ENCODE measurements at regions not wholly inside any gene's neighbourhood (a gene's known extent, or its start where the extent isn't known, plus 50 kb on each side); places are given as distances from the start of the nearest gene placed in this dataset.

DNA sequence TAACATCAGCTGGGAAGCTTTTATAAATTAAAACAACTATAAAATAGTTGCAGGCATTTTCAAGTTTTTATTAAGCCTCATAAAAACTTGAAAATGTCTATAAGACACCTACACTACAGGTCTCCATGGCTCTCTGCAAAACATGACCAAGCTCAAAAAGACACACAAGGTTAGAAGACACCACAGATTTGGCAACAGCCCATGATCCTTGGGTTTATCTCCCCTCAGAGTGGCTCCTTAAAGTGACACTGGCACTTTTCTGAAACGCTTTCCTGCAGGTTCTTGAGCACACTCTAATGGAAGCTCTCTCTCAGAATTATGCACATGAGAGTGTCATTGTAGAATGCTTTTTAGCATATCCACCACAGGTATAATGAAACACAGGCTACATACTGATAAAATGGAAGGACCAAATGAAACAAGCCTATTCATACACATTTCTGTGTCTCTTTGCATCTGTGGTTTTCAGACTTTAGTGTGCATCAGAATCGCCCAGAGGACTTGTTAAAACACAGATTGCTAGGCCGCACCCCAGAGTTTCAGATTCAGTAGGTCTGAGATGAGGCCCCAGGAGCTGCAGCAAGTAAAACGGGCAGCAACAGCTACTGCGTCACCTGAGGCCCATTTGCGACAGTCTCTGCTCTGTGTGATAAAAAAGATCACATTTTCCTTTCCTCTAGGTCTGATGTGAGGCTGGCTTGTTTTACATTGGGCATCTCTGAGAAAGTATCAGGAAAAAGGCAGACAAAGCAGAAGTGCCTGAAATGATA lies 75.0 kb upstream of the WSB1 start:
- peaks cover 5% of the 10 kb centered on the region for H3K4me1 Mint-ChIP-seq
- H3K27ac Mint-ChIP-seq = no peak overlapping the region
- no peaks in the 10 kb centered on the region for H3K36me3 Mint-ChIP-seq (ENCODE audit: low read depth)
- intact Hi-C loops (cut with micrococcal nuclease) = no loop called here
- DNase-seq = peak; percentile 57
- H3K27me3 Mint-ChIP-seq = no peaks in the 10 kb centered on the region
- H3K9me3 Mint-ChIP-seq = no peaks in the 10 kb centered on the region
- no peak overlapping the region for H3K4me3 Mint-ChIP-seq

DNA sequence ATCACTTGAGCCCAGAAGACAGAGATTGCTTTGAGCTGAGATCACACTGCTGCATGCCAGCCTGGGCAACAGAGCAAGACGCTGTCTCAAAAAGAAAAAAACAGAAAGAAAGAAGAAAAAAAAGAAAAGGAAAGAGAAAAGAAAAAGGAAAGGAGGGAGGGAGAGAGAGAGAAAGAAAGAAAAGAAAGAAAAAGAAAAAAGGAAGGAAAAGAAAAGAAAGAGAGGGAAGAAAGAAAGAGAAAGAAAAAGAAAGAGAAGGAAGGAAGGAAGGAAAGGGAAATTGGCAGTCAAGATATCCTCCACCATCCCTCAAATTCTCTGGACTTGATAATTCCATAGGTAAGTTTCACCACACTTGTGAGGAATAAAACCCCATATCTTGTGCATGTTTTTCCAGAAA lies 71.4 kb upstream of the WSB1 start:
- H3K36me3 Mint-ChIP-seq (ENCODE audit: low read depth) = no peaks in the 10 kb centered on the region
- peaks cover 4% of the 10 kb centered on the region for H3K4me1 Mint-ChIP-seq
- no peak for DNase-seq
- intact Hi-C loops (cut with micrococcal nuclease) = no loop called here
- H3K27me3 Mint-ChIP-seq = peaks cover 3% of the 10 kb centered on the region
- no peaks in the 10 kb centered on the region for H3K9me3 Mint-ChIP-seq
- no peak overlapping the region for H3K4me3 Mint-ChIP-seq
- no peak overlapping the region for H3K27ac Mint-ChIP-seq

DNA sequence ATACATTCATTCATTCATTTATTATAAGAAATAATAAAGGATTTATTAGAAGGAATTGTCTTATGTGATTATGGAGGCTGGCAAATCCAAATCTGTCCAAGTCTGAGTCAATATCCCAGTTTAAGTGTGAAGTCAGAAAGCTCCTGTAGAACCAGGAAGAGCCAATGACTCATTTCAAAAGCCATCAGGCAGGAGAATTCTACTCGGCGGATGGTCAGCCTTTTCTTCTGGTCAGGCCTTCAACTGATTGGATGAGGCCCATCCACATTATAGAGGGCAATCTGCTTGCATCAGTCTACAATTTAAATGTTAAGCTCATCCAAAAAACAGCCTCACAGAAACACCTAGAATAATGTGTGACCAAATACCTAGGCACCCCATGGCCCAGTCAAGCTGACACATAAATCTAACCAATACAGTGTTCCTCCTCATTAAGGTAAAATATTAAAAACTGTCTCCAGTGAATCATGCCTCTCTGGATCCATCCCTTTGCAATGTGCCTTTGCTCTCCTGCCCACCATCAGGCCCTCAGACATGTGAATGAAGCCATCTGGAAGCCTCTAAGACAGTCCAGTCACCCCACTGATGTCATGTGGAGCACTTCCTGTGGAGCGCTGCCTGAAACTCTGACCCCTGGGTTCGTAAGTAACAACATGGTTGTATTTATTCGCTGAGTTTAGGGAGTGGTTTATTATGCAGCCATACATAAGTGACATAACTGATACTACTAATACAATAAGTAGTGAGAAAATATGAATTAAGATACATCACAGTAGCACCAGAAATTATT lies 69.2 kb upstream of the WSB1 start:
- peak; percentile 48 for DNase-seq
- Mint-ChIP-seq H3K27ac (no peak overlapping the region), H3K36me3 (ENCODE audit: low read depth) (no peaks in the 10 kb centered on the region), H3K27me3 (peaks cover 3% of the 10 kb centered on the region), H3K9me3 (no peaks in the 10 kb centered on the region), H3K4me3 (no peak overlapping the region), H3K4me1 (no peaks in the 10 kb centered on the region)
- intact Hi-C loops (cut with micrococcal nuclease) = no loop called here

GRCh38 chr17:27226611-27227230 lies 67.2 kb upstream of the WSB1 start:
- Mint-ChIP-seq H3K4me3 (no peak overlapping the region), H3K4me1 (no peaks in the 10 kb centered on the region), H3K36me3 (ENCODE audit: low read depth) (no peaks in the 10 kb centered on the region), H3K27ac (no peak overlapping the region), H3K27me3 (peaks cover 3% of the 10 kb centered on the region), H3K9me3 (no peaks in the 10 kb centered on the region)
- DNase-seq = peak; percentile 17
- intact Hi-C loops (cut with micrococcal nuclease) = no loop called here

DNA sequence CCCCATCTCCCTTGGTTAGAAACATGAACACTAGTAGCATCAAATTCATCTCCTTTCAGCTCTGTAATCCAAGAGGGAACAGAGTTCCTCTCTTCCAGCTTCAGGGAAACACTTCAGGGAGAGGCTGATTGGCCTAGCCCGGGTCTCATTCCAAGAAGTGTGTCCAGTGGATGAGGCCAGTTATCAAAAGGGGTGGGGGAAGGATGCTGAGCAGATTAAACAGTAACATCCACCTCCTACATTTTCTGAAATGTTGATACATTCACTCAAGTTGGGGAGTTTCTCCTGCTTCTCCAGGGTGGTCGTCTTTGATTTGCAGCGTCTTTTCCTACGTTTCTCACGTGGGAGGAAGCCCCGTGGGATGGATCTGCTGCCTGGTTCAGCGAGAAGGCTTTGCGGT lies 62.9 kb upstream of the WSB1 start:
- no peaks in the 10 kb centered on the region for H3K36me3 Mint-ChIP-seq (ENCODE audit: low read depth)
- DNase-seq = peak; percentile 50
- peaks cover 16% of the 10 kb centered on the region for H3K27me3 Mint-ChIP-seq
- H3K4me3 Mint-ChIP-seq = no peak overlapping the region
- intact Hi-C loops (cut with micrococcal nuclease) = no loop called here
- no peaks in the 10 kb centered on the region for H3K9me3 Mint-ChIP-seq
- no peak overlapping the region for H3K27ac Mint-ChIP-seq
- no peaks in the 10 kb centered on the region for H3K4me1 Mint-ChIP-seq

GRCh38 chr17:27232328-27232727 lies 61.6 kb upstream of the WSB1 start:
- no peaks in the 10 kb centered on the region for H3K4me1 Mint-ChIP-seq
- peaks cover 16% of the 10 kb centered on the region for H3K27me3 Mint-ChIP-seq
- H3K27ac Mint-ChIP-seq = no peak overlapping the region
- H3K36me3 Mint-ChIP-seq (ENCODE audit: low read depth) = no peaks in the 10 kb centered on the region
- intact Hi-C loops (cut with micrococcal nuclease) = no loop called here
- peak; percentile 34 for DNase-seq
- no peak overlapping the region for H3K4me3 Mint-ChIP-seq
- no peaks in the 10 kb centered on the region for H3K9me3 Mint-ChIP-seq

- Mint-ChIP-seq H3K4me1 (no peaks in the 10 kb centered on the region), H3K36me3 (ENCODE audit: low read depth) (no peaks in the 10 kb centered on the region), H3K4me3 (no peak overlapping the region), H3K27me3 (peaks cover 16% of the 10 kb centered on the region), H3K27ac (no peak overlapping the region), H3K9me3 (no peaks in the 10 kb centered on the region)
- intact Hi-C loops (cut with micrococcal nuclease) = no loop called here
- DNase-seq = peak; percentile 46
Measured at GRCh38 chr17:27233059-27233458, 60.9 kb upstream of the WSB1 start.

GRCh38 chr17:27233776-27234175 lies 60.1 kb upstream of the WSB1 start:
- Mint-ChIP-seq H3K4me3 (no peak overlapping the region), H3K36me3 (ENCODE audit: low read depth) (no peaks in the 10 kb centered on the region), H3K4me1 (peaks cover 5% of the 10 kb centered on the region), H3K27me3 (peaks cover 16% of the 10 kb centered on the region), H3K27ac (no peak overlapping the region), H3K9me3 (no peaks in the 10 kb centered on the region)
- intact Hi-C loops (cut with micrococcal nuclease) = no loop called here
- peak; percentile 40 for DNase-seq

- H3K9me3 Mint-ChIP-seq = no peaks in the 10 kb centered on the region
- H3K4me3 Mint-ChIP-seq = no peak overlapping the region
- peaks cover 20% of the 10 kb centered on the region for H3K4me1 Mint-ChIP-seq
- no peaks in the 10 kb centered on the region for H3K36me3 Mint-ChIP-seq (ENCODE audit: low read depth)
- DNase-seq = peak; percentile 92
- H3K27ac Mint-ChIP-seq = no peak overlapping the region
- peaks cover 18% of the 10 kb centered on the region for H3K27me3 Mint-ChIP-seq
- intact Hi-C loops (cut with micrococcal nuclease) = loop anchor here (1.0 kb wide), 4 partner anchors 58 to 414 kb away; no protein-coding TSS in a partner anchor
Measured at GRCh38 chr17:27236717-27237315, 57.1 kb upstream of the WSB1 start.

GRCh38 chr17:27237890-27238289 lies 56.0 kb upstream of the WSB1 start:
- H3K36me3 Mint-ChIP-seq (ENCODE audit: low read depth) = no peaks in the 10 kb centered on the region
- no peak overlapping the region for H3K27ac Mint-ChIP-seq
- intact Hi-C loops (cut with micrococcal nuclease) = no loop called here
- no peak for DNase-seq
- no peaks in the 10 kb centered on the region for H3K9me3 Mint-ChIP-seq
- peaks cover 20% of the 10 kb centered on the region for H3K4me1 Mint-ChIP-seq
- H3K27me3 Mint-ChIP-seq = peaks cover 20% of the 10 kb centered on the region
- H3K4me3 Mint-ChIP-seq = no peak overlapping the region

DNA sequence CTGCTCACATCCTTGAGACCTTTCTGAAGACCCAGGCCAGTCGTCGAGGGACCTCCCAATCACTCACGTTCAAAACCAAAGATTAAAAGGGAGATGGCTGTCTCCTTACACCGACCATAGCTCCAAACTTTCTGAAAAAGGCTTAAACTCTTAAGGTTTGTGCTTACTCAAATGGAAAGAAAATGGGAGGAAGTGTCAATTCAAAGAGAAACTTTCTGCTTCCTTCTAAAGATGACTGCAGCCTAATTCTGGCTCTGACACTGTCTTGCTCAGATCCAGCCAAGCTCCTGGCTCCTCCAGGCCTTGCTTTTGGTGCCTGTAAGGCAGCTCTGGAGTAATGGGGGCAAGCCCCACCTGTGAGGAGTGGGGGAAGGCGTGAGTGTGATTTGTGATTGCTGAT lies 54.9 kb upstream of the WSB1 start:
- peaks cover 21% of the 10 kb centered on the region for H3K4me1 Mint-ChIP-seq
- no peak overlapping the region for H3K4me3 Mint-ChIP-seq
- H3K27ac Mint-ChIP-seq = no peak overlapping the region
- peaks cover 18% of the 10 kb centered on the region for H3K27me3 Mint-ChIP-seq
- peak; percentile 69 for DNase-seq
- no peaks in the 10 kb centered on the region for H3K36me3 Mint-ChIP-seq (ENCODE audit: low read depth)
- no peaks in the 10 kb centered on the region for H3K9me3 Mint-ChIP-seq
- intact Hi-C loops (cut with micrococcal nuclease) = loop anchor here (1.0 kb wide), 1 partner anchor 227 kb away; no protein-coding TSS in a partner anchor

DNA sequence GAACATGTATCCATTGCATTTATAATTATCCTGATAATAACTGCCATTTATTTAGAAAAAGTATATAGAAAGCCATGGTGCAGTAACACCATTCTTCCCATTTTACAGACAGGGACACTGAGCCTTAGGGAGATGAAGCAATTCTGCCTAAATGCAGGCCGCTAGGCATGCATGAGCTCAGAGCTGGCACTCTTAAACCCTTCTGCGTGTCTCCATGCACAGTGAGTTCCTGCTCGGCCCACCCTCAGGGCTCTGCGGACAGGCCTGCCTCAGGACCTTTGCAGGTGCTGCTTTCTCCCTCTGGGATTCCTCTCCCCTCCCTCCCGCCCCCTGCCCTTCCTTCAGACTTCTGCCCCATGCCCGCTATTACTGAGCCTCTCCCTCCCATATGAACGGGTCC lies 54.3 kb upstream of the WSB1 start:
- Mint-ChIP-seq H3K4me1 (peaks cover 22% of the 10 kb centered on the region), H3K27me3 (peaks cover 18% of the 10 kb centered on the region), H3K27ac (no peak overlapping the region), H3K36me3 (ENCODE audit: low read depth) (no peaks in the 10 kb centered on the region), H3K4me3 (no peak overlapping the region), H3K9me3 (no peaks in the 10 kb centered on the region)
- intact Hi-C loops (cut with micrococcal nuclease) = loop anchor here (1.0 kb wide), 1 partner anchor 227 kb away; no protein-coding TSS in a partner anchor
- DNase-seq = no peak

GRCh38 chr17:27240086-27240801 lies 53.7 kb upstream of the WSB1 start:
- intact Hi-C loops (cut with micrococcal nuclease) = loop anchor here (5.0 kb wide), 1 partner anchor 112 kb away; no protein-coding TSS in a partner anchor
- Mint-ChIP-seq H3K9me3 (no peaks in the 10 kb centered on the region), H3K4me3 (no peak overlapping the region), H3K27ac (no peak overlapping the region), H3K36me3 (ENCODE audit: low read depth) (no peaks in the 10 kb centered on the region), H3K27me3 (peaks cover 17% of the 10 kb centered on the region), H3K4me1 (peaks cover 26% of the 10 kb centered on the region)
- DNase-seq = no peak

Measured in activated CD4-positive, alpha-beta T cell treated with anti-CD3 and anti-CD28 coated beads, Interleukin-2, amount 10 ng/mL, durations not matched to agents 24 days and 14 days (primary cell).